Esophagus squamous epithelium (tissue), 4 donors: ENCODE measurements at regions not wholly inside any gene's neighbourhood (a gene's known extent, or its start where the extent isn't known, plus 50 kb on each side); places are given as distances from the start of the nearest gene placed in this dataset.

Experiments used
- CTCF ChIP-seq, 6 experiments: fragments of 450-650 bp in 4 of 6; fragments of 200-600 bp in 2 of 6; sonication (generic) in 2 of 6; IDR thresholded peaks; one replicate each; pipeline ENCODE4 v1.5.1; 2016 to 2019; ENCODE audit warnings: antibody characterized with exemption in 6 of 6, mild to moderate bottlenecking in 4 of 6, moderate library complexity in 4 of 6
- POLR2A ChIP-seq, 4 donors: fragments of 450-650 bp; IDR thresholded peaks; one replicate each; pipeline ENCODE4 v1.6.1; 2017; ENCODE audit warnings: antibody characterized with exemption in 4 of 4, mild to moderate bottlenecking in 4 of 4, moderate library complexity in 3 of 4

- TF ChIP-seq CTCF (IDR thresholded peaks at IDR 0.05) = no peak
- TF ChIP-seq POLR2A (IDR thresholded peaks at IDR 0.05) = no peak
Observed at GRCh38 chr1:234680331-234680904, 70.4 kb upstream of the IRF2BP2 start.
